Thyroid gland (tissue), 4 donors: ENCODE measurements at regions not wholly inside any gene's neighbourhood (a gene's known extent, or its start where the extent isn't known, plus 50 kb on each side); places are given as distances from the start of the nearest gene placed in this dataset.
"Not testable (repeated sequence)": the region's sequence is repeated elsewhere in the genome, so short reads cannot be mapped to it uniquely, and the experiment has no call there.

Source experiments
- DNase-seq, 2 donors: peaks; one replicate each; pipeline ENCODE4 v3.0.0-alpha.2; 2019
- H3K27ac ChIP-seq, 3 donors: fragments of 200-600 bp; sonication (generic); 1 replicate in 2 of 3; 2 replicates in 1 of 3; pipeline ENCODE4 v1.5.1; 2016 to 2019; ENCODE audit warnings: mild to moderate bottlenecking in 1 of 3, moderate library complexity in 1 of 3
- H3K27me3 ChIP-seq: fragments of 200-600 bp; sonication (generic); one replicate; pipeline ENCODE4 v1.5.1; 2019
- H3K36me3 ChIP-seq, 2 donors: fragments of 200-600 bp; sonication (generic); one replicate each; pipeline ENCODE4 v1.5.1; 2016 to 2019
- H3K4me1 ChIP-seq, 2 donors: fragments of 200-600 bp; sonication (generic); one replicate each; pipeline ENCODE4 v1.5.1; 2017 to 2019
- H3K4me3 ChIP-seq, 3 donors: fragments of 200-600 bp; sonication (generic); replicated peaks in 1 of 3; 1 replicate in 2 of 3; 2 replicates in 1 of 3; pipeline ENCODE4 v1.5.1; 2016; ENCODE audit warnings: mild to moderate bottlenecking in 1 of 3
- H3K9me3 ChIP-seq: fragments of 200-600 bp; sonication (generic); one replicate; pipeline ENCODE4 v1.5.1; 2017
- POLR2A ChIP-seq, 2 donors: fragments of 450-650 bp; IDR thresholded peaks; one replicate each; pipeline ENCODE4 v1.6.1; 2017; ENCODE audit warnings: antibody characterized with exemption in 2 of 2, mild to moderate bottlenecking in 2 of 2, moderate library complexity in 1 of 2
- WGBS, 2 donors: methylation state at CpG; one replicate each; pipeline ENCODE4 v1.1.5; 2017; 5-methylcytosine and 5-hydroxymethylcytosine counted together
- intact Hi-C: fragments of 100-400 bp; cut with DNase I; formaldehyde crosslinking; loops from one replicate; pipeline ENCODE4 v1.15.1; 2023
- TF ChIP-seq, protein P1 (sequence below), 6 experiments: fragments of 200-600 bp in 3 of 6; fragments of 450-650 bp in 3 of 6; sonication (generic) in 3 of 6; IDR thresholded peaks; one replicate each; pipeline ENCODE4 v1.5.1; 2016 to 2019; ENCODE audit warnings: antibody characterized with exemption in 6 of 6, mild to moderate bottlenecking in 2 of 6, inconsistent platforms in 1 of 6, moderate library complexity in 1 of 6

DNA sequence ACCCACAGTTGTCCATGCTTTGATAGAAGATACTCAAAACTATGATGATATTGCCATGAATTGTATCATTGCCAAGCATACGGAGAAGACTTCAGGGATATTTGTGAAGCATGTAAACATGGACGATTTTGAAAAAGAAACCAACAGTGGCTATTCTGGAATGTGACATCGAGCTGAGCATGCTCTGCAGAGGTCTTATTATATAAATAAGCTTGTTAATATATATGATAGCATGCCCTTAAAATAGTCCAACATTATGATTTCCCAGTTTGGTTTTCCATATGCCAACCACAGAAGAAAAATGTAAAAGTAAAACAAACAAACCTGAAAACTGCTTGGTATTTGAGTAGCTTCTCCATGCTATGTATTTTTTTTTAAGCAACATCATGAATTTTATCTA lies 159.1 kb downstream of the LNPK start:
- whole genome bisulfite sequencing, 2 donors, result 58 to 73% methylated on average over 3 of the region's 3 CpGs
- no peaks in the 10 kb centered on the region for H3K4me1 ChIP-seq
- H3K27me3 ChIP-seq, result no peaks in the 10 kb centered on the region
- DNase-seq, result no peak
- no peaks in the 10 kb centered on the region for H3K36me3 ChIP-seq
- TF ChIP-seq POLR2A (IDR thresholded peaks at IDR 0.05), result no peak
- TF ChIP-seq, protein P1, sequence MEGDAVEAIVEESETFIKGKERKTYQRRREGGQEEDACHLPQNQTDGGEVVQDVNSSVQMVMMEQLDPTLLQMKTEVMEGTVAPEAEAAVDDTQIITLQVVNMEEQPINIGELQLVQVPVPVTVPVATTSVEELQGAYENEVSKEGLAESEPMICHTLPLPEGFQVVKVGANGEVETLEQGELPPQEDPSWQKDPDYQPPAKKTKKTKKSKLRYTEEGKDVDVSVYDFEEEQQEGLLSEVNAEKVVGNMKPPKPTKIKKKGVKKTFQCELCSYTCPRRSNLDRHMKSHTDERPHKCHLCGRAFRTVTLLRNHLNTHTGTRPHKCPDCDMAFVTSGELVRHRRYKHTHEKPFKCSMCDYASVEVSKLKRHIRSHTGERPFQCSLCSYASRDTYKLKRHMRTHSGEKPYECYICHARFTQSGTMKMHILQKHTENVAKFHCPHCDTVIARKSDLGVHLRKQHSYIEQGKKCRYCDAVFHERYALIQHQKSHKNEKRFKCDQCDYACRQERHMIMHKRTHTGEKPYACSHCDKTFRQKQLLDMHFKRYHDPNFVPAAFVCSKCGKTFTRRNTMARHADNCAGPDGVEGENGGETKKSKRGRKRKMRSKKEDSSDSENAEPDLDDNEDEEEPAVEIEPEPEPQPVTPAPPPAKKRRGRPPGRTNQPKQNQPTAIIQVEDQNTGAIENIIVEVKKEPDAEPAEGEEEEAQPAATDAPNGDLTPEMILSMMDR (IDR thresholded peaks at IDR 0.05), result no peak
- intact Hi-C loops, result no loop called here
- no peak overlapping the region for H3K27ac ChIP-seq
- H3K4me3 ChIP-seq, result no peak overlapping the region
- H3K9me3 ChIP-seq, result no peaks in the 10 kb centered on the region

DNA sequence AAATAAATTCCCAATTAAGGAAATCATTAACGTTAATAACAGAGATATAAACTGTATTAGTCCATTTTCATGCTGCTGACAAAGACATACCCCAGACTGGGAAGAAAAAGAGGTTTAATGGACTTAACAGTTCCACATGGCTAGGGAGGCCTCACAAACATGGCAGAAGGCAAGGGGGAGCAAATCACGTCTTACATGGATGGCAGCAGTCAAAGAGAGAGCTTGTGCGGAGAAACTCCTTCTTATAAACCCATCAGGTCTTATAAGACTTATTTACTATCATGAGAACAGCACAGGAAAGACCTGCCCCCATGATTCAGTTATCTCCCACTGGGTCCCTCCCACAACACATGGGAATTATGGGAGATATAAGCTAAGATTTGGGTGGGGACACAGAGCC lies 161.3 kb downstream of the LNPK start:
- H3K4me3 ChIP-seq, H3K27ac ChIP-seq, H3K9me3 ChIP-seq, H3K27me3 ChIP-seq, H3K36me3 ChIP-seq, DNase-seq, H3K4me1 ChIP-seq, intact Hi-C loops: not testable (repeated sequence)
- 87 to 90% methylated on average over 3 of the region's 3 CpGs for WGBS, 2 donors

DNA sequence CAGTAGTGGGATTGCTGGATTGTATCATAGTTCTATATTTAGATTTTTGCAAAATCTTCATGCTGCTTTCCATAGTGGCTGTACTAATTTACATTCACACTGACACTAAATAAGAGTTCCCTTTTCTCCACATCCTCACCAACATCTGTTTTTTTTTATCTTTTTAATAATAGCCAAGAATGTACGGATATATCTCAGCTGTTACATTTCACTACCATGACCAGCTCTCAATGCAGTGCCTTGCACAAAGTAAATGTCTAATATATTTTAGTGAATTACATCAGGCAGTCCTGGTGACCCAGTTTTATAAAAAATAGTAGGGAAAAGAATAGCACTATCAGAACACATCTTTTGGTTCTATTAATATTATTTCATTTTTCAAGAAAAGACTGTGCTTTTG lies 161.8 kb downstream of the LNPK start:
- Histone ChIP-seq H3K4me1 (no peaks in the 10 kb centered on the region), H3K4me3 (no peak overlapping the region), H3K27me3 (no peaks in the 10 kb centered on the region), H3K27ac (no peak overlapping the region), H3K9me3 (no peaks in the 10 kb centered on the region), H3K36me3 (no peaks in the 10 kb centered on the region)
- TF ChIP-seq POLR2A (IDR thresholded peaks at IDR 0.05), result no peak
- TF ChIP-seq, protein P1 (IDR thresholded peaks at IDR 0.05), result no peak
- no peak for DNase-seq
- WGBS, 2 donors, result 75 to 87% methylated on average over 1 of the region's 1 CpG
- intact Hi-C loops, result no loop called here

DNA sequence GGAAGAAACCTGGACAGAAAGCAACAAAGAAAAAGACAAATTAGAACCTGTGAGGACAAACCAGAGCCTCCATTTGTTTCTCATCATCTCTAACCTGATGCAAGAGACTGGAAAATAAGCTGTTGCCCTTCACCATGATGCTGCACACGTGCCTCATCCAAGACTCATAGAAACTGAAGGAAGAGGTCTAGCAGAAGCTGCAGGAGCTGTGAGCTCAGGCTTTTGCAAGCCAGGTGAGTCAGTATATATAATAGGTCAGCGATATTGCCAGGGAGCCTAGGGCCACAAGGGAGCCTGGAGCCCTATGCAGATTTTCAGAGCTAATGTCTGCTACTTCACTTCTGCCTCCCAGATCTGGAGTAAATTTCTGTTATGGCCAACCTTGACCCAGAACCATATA lies 163.1 kb downstream of the LNPK start:
- no peaks in the 10 kb centered on the region for H3K9me3 ChIP-seq
- H3K4me1 ChIP-seq, result no peaks in the 10 kb centered on the region
- H3K27me3 ChIP-seq, result no peaks in the 10 kb centered on the region
- TF ChIP-seq POLR2A (IDR thresholded peaks at IDR 0.05), result no peak
- TF ChIP-seq, protein P1 (IDR thresholded peaks at IDR 0.05), result no peak
- H3K4me3 ChIP-seq, result no peak overlapping the region
- no peaks in the 10 kb centered on the region for H3K36me3 ChIP-seq
- WGBS, 2 donors, result 71 to 81% methylated on average over 2 of the region's 2 CpGs
- no peak overlapping the region for H3K27ac ChIP-seq
- intact Hi-C loops, result no loop called here
- DNase-seq, result no peak

DNA sequence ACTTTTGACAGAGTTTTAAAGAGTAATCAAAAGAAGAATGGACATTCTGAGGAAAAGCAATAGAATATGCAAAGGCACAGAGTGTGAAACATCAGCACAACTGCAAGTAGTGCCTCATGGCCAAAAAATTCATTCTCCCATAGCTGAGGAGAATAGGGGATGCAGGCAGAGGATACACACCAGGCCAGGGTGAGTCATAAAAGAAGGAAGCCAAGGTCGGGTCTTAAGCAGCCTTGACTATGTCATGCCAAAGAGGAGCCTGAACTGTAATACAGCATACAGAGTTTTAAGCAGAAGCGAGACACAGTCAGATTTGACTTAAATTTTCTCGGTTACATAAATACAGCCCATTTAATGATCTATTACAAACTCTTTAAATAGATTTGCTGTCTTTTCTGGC lies 165.0 kb downstream of the LNPK start:
- Histone ChIP-seq H3K4me3 (no peak overlapping the region), H3K4me1 (no peaks in the 10 kb centered on the region), H3K9me3 (no peaks in the 10 kb centered on the region), H3K27me3 (no peaks in the 10 kb centered on the region), H3K36me3 (no peaks in the 10 kb centered on the region), H3K27ac (no peak overlapping the region)
- TF ChIP-seq, protein P1 (IDR thresholded peaks at IDR 0.05), result no peak
- TF ChIP-seq POLR2A (IDR thresholded peaks at IDR 0.05), result no peak
- intact Hi-C loops, result no loop called here
- DNase-seq, result no peak
- WGBS, 2 donors, result 67 to 69% methylated on average over 3 of the region's 3 CpGs

DNA sequence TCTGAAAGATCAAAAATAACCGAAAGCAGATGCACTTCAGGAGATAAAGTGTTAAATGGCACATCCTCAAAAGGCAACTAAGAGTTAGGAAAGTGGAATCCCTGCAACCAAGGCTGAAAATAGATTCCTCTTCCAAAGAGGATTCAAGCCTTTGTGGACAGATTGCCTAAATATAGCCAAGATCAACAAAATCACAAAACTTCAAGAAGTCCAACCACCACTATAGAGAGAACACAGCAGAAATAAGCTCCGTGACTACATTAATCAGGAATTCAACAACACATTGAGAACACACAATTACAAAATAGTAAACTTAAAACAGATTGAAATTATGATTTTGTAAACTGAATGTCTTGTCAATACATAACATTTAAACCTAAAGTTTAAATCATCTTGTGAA lies 165.7 kb downstream of the LNPK start:
- Histone ChIP-seq H3K4me1 (no peaks in the 10 kb centered on the region), H3K9me3 (no peaks in the 10 kb centered on the region), H3K36me3 (no peaks in the 10 kb centered on the region), H3K27me3 (no peaks in the 10 kb centered on the region), H3K27ac (no peak overlapping the region), H3K4me3 (no peak overlapping the region)
- no peak for TF ChIP-seq POLR2A (IDR thresholded peaks at IDR 0.05)
- TF ChIP-seq, protein P1 (IDR thresholded peaks at IDR 0.05), result no peak
- DNase-seq, result no peak
- intact Hi-C loops, result no loop called here
- 78 to 81% methylated on average over 2 of the region's 2 CpGs for WGBS, 2 donors
